Uterus (tissue), 3 donors: ENCODE measurements at regions not wholly inside any gene's neighbourhood (a gene's known extent, or its start where the extent isn't known, plus 50 kb on each side); places are given as distances from the start of the nearest gene placed in this dataset.

Experiments
- DNase-seq, 2 donors: peaks; one replicate each; pipeline ENCODE4 v3.0.0-alpha.2; 2019 to 2020
- H3K27ac ChIP-seq, 2 donors: fragments of 200-600 bp; sonication (generic); 1 replicate in 1 of 2; 2 replicates in 1 of 2; pipeline ENCODE4 v1.5.1; 2016 to 2018
- H3K27me3 ChIP-seq, 2 donors: fragments of 200-600 bp; sonication (generic); one replicate each; pipeline ENCODE4 v1.5.1; 2018 to 2019; ENCODE audit warnings: control low read depth in 1 of 2
- H3K36me3 ChIP-seq, 2 donors: fragments of 200-600 bp; sonication (generic); one replicate each; pipeline ENCODE4 v1.5.1; 2019; ENCODE audit warnings: control low read depth in 1 of 2
- H3K4me1 ChIP-seq, 2 donors: fragments of 200-600 bp; sonication (generic); one replicate each; pipeline ENCODE4 v1.5.1; 2018 to 2019; ENCODE audit warnings: control low read depth in 1 of 2
- H3K4me3 ChIP-seq, 2 donors: fragments of 200-600 bp; sonication (generic); 1 replicate in 1 of 2; 2 replicates in 1 of 2; pipeline ENCODE4 v1.5.1; 2018 to 2019; ENCODE audit warnings: mild to moderate bottlenecking in 1 of 2
- H3K9me3 ChIP-seq, 2 donors: fragments of 200-600 bp; sonication (generic); one replicate each; pipeline ENCODE4 v1.5.1; 2019; ENCODE audit warnings: control low read depth in 1 of 2
- CTCF ChIP-seq, 4 experiments: fragments of 200-600 bp in 2 of 4; fragments of 450-650 bp in 2 of 4; sonication (generic) in 2 of 4; IDR thresholded peaks; one replicate each; pipeline ENCODE4 v1.5.1; 2016 to 2019; ENCODE audit warnings: antibody characterized with exemption in 4 of 4, mild to moderate bottlenecking in 2 of 4, moderate library complexity in 1 of 4
- POLR2A ChIP-seq, 2 donors: fragments of 450-650 bp; IDR thresholded peaks; one replicate each; pipeline ENCODE4 v1.6.1; 2016; ENCODE audit warnings: antibody characterized with exemption in 2 of 2, mild to moderate bottlenecking in 1 of 2, moderate library complexity in 1 of 2
- intact Hi-C: fragments of 100-400 bp; cut with DNase I; formaldehyde crosslinking; loops from one replicate; pipeline ENCODE4 v1.15.1; 2023; ENCODE audit warnings: low total_unique reads
- donor health status: DM: yes; HTN: yes; CAD: no.

GRCh38 chr19:28638445-28638844 is 574.5 kb downstream of the UQCRFS1 start:
- no peaks in the 10 kb centered on the region for H3K27me3 ChIP-seq
- intact Hi-C loops: no loop called here
- H3K4me3 ChIP-seq: no peak overlapping the region
- no peak for DNase-seq
- no peak overlapping the region for H3K27ac ChIP-seq
- TF ChIP-seq POLR2A (IDR thresholded peaks at IDR 0.05): no peak
- no peak for TF ChIP-seq CTCF (IDR thresholded peaks at IDR 0.05)
- no peaks in the 10 kb centered on the region for H3K36me3 ChIP-seq
- no peaks in the 10 kb centered on the region for H3K4me1 ChIP-seq
- H3K9me3 ChIP-seq: no peaks in the 10 kb centered on the region

GRCh38 chr19:28636706-28637105 is 576.2 kb downstream of the UQCRFS1 start:
- Histone ChIP-seq H3K4me1 (no peaks in the 10 kb centered on the region), H3K27ac (no peak overlapping the region), H3K36me3 (no peaks in the 10 kb centered on the region), H3K4me3 (no peak overlapping the region), H3K9me3 (no peaks in the 10 kb centered on the region), H3K27me3 (no peaks in the 10 kb centered on the region)
- DNase-seq: no peak
- TF ChIP-seq POLR2A (IDR thresholded peaks at IDR 0.05) (no peak), CTCF (IDR thresholded peaks at IDR 0.05) (no peak)
- intact Hi-C loops: no loop called here

GRCh38 chr19:28636016-28636629 is 576.8 kb downstream of the UQCRFS1 start:
- TF ChIP-seq CTCF (IDR thresholded peaks at IDR 0.05) (no peak), POLR2A (IDR thresholded peaks at IDR 0.05) (no peak)
- intact Hi-C loops: no loop called here

GRCh38 chr19:28634837-28635236 is 578.1 kb downstream of the UQCRFS1 start:
- Histone ChIP-seq H3K4me1 (no peaks in the 10 kb centered on the region), H3K27me3 (no peaks in the 10 kb centered on the region), H3K4me3 (no peak overlapping the region), H3K9me3 (no peaks in the 10 kb centered on the region), H3K36me3 (no peaks in the 10 kb centered on the region), H3K27ac (no peak overlapping the region)
- DNase-seq: no peak
- intact Hi-C loops: no loop called here
- no peak for TF ChIP-seq POLR2A (IDR thresholded peaks at IDR 0.05)
- no peak for TF ChIP-seq CTCF (IDR thresholded peaks at IDR 0.05)

More at GRCh38 chr19:28636016-28636629, 576.8 kb downstream of the UQCRFS1 start:
- Histone ChIP-seq H3K27ac (no peak overlapping the region), H3K4me1 (no peaks in the 10 kb centered on the region), H3K9me3 (no peaks in the 10 kb centered on the region), H3K27me3 (no peaks in the 10 kb centered on the region), H3K36me3 (no peaks in the 10 kb centered on the region), H3K4me3 (no peak overlapping the region)
- DNase-seq: no peak

GRCh38 chr19:28634019-28634328 is 579.0 kb downstream of the UQCRFS1 start:
- Histone ChIP-seq H3K9me3 (no peaks in the 10 kb centered on the region), H3K36me3 (no peaks in the 10 kb centered on the region), H3K27me3 (no peaks in the 10 kb centered on the region), H3K4me3 (no peak overlapping the region), H3K27ac (no peak overlapping the region), H3K4me1 (no peaks in the 10 kb centered on the region)
- peak in 1 of 4 experiments; percentile 4 for TF ChIP-seq CTCF (IDR thresholded peaks at IDR 0.05)
- no peak for TF ChIP-seq POLR2A (IDR thresholded peaks at IDR 0.05)
- intact Hi-C loops: no loop called here
- no peak for DNase-seq
